ENCODE measurements at regions not wholly inside any gene's neighbourhood (a gene's known extent, or its start where the extent isn't known, plus 50 kb on each side); places are given as distances from the start of the nearest gene placed in this dataset.

GRCh38 chr1:94608852-94609530 lies 67.4 kb upstream of the F3 start:
- no peaks in the 10 kb centered on the region for H3K27me3 ChIP-seq (ENCODE audit: control insufficient read depth, extremely low read depth, insufficient read depth, low read length)
- TF ChIP-seq CTCF (optimal IDR thresholded peaks at IDR 0.05 in 1 of 3, IDR thresholded peaks at IDR 0.05 in 1 of 3, conservative IDR thresholded peaks at IDR 0.05 in 1 of 3; ENCODE audit: extremely low read depth in 1 of 3, insufficient read depth in 2 of 3, low read length in 3 of 3) (no peak), EZH2 (IDR thresholded peaks at IDR 0.05; ENCODE audit: low read length) (no peak)
- no peak overlapping the region for H3K9ac ChIP-seq (ENCODE audit: control insufficient read depth, extremely low read depth, insufficient read depth, low read length)
- H3K4me1 ChIP-seq (ENCODE audit: control insufficient read depth, extremely low read depth, insufficient read depth, low read length), result peaks cover 4% of the 10 kb centered on the region
- H4K20me1 ChIP-seq (ENCODE audit: control insufficient read depth, extremely low read depth, insufficient read depth, low read length), result no peaks in the 10 kb centered on the region
- no peaks in the 10 kb centered on the region for H3K36me3 ChIP-seq (ENCODE audit: control insufficient read depth in 2 of 2, extremely low read depth in 1 of 2, insufficient read depth in 2 of 2, low read length in 2 of 2)
- peaks cover 2% of the 10 kb centered on the region for H3K9me1 ChIP-seq (ENCODE audit: control insufficient read depth, extremely low read depth, insufficient read depth, low read length)
- FAIRE-seq, result no peak
- H3K4me3 ChIP-seq (ENCODE audit: control insufficient read depth in 2 of 3, extremely low read depth in 1 of 3, insufficient read depth in 2 of 3, low read depth in 1 of 3, low read length in 3 of 3), result no peak overlapping the region
- H2AFZ ChIP-seq (ENCODE audit: control insufficient read depth, low read length), result no peak overlapping the region
- no peak for DNase-seq (ENCODE audit: low read depth, low spot score)
- no peaks in the 10 kb centered on the region for H3K79me2 ChIP-seq (ENCODE audit: control insufficient read depth, insufficient read depth, low read length)
- H3K27ac ChIP-seq (ENCODE audit: control insufficient read depth, insufficient read depth, low read length), result no peak overlapping the region
- dilution Hi-C loops (cut with MboI; ENCODE audit: extremely low pct_ligation_motif_present, low sequenced_read_pairs), result no loop called here
- H3K9me3 ChIP-seq (ENCODE audit: control insufficient read depth, low read depth, low read length), result no peaks in the 10 kb centered on the region
- H3K4me2 ChIP-seq (ENCODE audit: control insufficient read depth, extremely low read depth, insufficient read depth, low read depth, low read length), result no peak overlapping the region

- TF ChIP-seq EZH2 (IDR thresholded peaks at IDR 0.05; ENCODE audit: low read length), result no peak
- DNase-seq (ENCODE audit: low read depth, low spot score), result no peak
- FAIRE-seq, result no peak
Measured at GRCh38 chr1:94608142-94608851, 66.7 kb upstream of the F3 start.

More at GRCh38 chr1:94608142-94608851, 66.7 kb upstream of the F3 start:
- Histone ChIP-seq H3K9me1 (ENCODE audit: control insufficient read depth, extremely low read depth, insufficient read depth, low read length) (peaks cover 2% of the 10 kb centered on the region), H2AFZ (ENCODE audit: control insufficient read depth, low read length) (no peak overlapping the region), H3K4me1 (ENCODE audit: control insufficient read depth, extremely low read depth, insufficient read depth, low read length) (peaks cover 4% of the 10 kb centered on the region), H3K36me3 (ENCODE audit: control insufficient read depth in 2 of 2, extremely low read depth in 1 of 2, insufficient read depth in 2 of 2, low read length in 2 of 2) (no peaks in the 10 kb centered on the region), H3K79me2 (ENCODE audit: control insufficient read depth, insufficient read depth, low read length) (no peaks in the 10 kb centered on the region), H3K27me3 (ENCODE audit: control insufficient read depth, extremely low read depth, insufficient read depth, low read length) (no peaks in the 10 kb centered on the region), H3K27ac (ENCODE audit: control insufficient read depth, insufficient read depth, low read length) (no peak overlapping the region), H3K9ac (ENCODE audit: control insufficient read depth, extremely low read depth, insufficient read depth, low read length) (no peak overlapping the region), H4K20me1 (ENCODE audit: control insufficient read depth, extremely low read depth, insufficient read depth, low read length) (no peaks in the 10 kb centered on the region), H3K4me3 (ENCODE audit: control insufficient read depth in 2 of 3, extremely low read depth in 1 of 3, insufficient read depth in 2 of 3, low read depth in 1 of 3, low read length in 3 of 3) (no peak overlapping the region), H3K4me2 (ENCODE audit: control insufficient read depth, extremely low read depth, insufficient read depth, low read depth, low read length) (no peak overlapping the region), H3K9me3 (ENCODE audit: control insufficient read depth, low read depth, low read length) (no peaks in the 10 kb centered on the region)
- dilution Hi-C loops (cut with MboI; ENCODE audit: extremely low pct_ligation_motif_present, low sequenced_read_pairs), result no loop called here
